ENCODE measurements at regions not wholly inside any gene's neighbourhood (a gene's known extent, or its start where the extent isn't known, plus 50 kb on each side); places are given as distances from the start of the nearest gene placed in this dataset.

DNA sequence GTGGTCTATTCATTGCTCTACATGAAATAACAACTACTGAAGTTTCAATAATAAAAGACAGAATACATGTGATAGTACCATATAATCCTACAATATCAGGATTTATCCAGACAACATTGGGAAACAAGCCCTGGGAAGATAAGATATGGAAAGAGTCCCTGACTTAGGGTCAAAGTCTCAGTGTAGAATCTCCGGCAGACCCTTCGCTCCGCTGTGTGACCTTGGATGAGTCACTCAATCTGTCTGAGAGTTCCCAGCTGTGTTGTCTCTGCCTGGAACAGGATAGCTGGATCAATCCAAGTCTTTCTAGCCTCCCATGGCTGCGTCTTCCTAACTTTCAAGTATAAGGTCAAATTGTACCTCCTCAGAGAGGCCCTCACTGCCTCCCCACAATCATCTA lies 335.9 kb downstream of the TMEM114 start:
- H3K9me3 ChIP-seq = no peaks in the 10 kb centered on the region
- H3K4me3 ChIP-seq = no peak overlapping the region
- H3K27me3 ChIP-seq (ENCODE audit: low read depth) = no peaks in the 10 kb centered on the region
- ATAC-seq = no peak
- TF ChIP-seq, protein P1, sequence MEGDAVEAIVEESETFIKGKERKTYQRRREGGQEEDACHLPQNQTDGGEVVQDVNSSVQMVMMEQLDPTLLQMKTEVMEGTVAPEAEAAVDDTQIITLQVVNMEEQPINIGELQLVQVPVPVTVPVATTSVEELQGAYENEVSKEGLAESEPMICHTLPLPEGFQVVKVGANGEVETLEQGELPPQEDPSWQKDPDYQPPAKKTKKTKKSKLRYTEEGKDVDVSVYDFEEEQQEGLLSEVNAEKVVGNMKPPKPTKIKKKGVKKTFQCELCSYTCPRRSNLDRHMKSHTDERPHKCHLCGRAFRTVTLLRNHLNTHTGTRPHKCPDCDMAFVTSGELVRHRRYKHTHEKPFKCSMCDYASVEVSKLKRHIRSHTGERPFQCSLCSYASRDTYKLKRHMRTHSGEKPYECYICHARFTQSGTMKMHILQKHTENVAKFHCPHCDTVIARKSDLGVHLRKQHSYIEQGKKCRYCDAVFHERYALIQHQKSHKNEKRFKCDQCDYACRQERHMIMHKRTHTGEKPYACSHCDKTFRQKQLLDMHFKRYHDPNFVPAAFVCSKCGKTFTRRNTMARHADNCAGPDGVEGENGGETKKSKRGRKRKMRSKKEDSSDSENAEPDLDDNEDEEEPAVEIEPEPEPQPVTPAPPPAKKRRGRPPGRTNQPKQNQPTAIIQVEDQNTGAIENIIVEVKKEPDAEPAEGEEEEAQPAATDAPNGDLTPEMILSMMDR (IDR thresholded peaks at IDR 0.05) = no peak
- no peaks in the 10 kb centered on the region for H3K36me3 ChIP-seq
- intact Hi-C loops (cut with DNase I) = no loop called here
- no peak for DNase-seq
- no peak overlapping the region for H3K27ac ChIP-seq
- no peaks in the 10 kb centered on the region for H3K4me1 ChIP-seq

DNA sequence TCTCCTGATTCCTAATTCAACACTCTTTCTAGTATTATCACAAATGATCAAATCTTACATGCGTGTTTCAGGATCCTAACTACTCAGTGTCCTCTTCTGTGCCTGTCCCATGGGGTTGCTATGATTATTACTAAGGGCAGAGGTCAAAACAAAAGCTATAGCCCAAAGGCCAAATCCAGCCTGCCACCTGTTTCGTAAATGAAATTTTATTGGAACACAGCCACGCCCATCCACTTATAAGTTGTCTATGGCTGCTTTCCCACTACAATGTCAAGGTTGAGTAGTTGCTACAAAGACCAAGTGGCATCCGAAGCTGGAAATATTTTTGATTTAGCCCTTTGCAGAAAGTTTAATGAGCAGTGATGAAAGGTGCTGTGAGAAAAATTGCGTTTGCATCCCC lies 336.6 kb downstream of the TMEM114 start:
- no peaks in the 10 kb centered on the region for H3K4me1 ChIP-seq
- H3K9me3 ChIP-seq = no peaks in the 10 kb centered on the region
- TF ChIP-seq, protein P1 (IDR thresholded peaks at IDR 0.05) = no peak
- intact Hi-C loops (cut with DNase I) = no loop called here
- no peaks in the 10 kb centered on the region for H3K27me3 ChIP-seq (ENCODE audit: low read depth)
- ATAC-seq = no peak
- H3K36me3 ChIP-seq = no peaks in the 10 kb centered on the region
- DNase-seq = no peak
- no peak overlapping the region for H3K27ac ChIP-seq
- no peak overlapping the region for H3K4me3 ChIP-seq

- H3K27me3 ChIP-seq (ENCODE audit: low read depth) = no peaks in the 10 kb centered on the region
- intact Hi-C loops (cut with DNase I) = no loop called here
- H3K27ac ChIP-seq = no peak overlapping the region
- H3K4me1 ChIP-seq = no peaks in the 10 kb centered on the region
- ATAC-seq = no peak
- DNase-seq = no peak
- TF ChIP-seq, protein P1 (IDR thresholded peaks at IDR 0.05) = no peak
- no peaks in the 10 kb centered on the region for H3K9me3 ChIP-seq
- no peak overlapping the region for H3K4me3 ChIP-seq
- no peaks in the 10 kb centered on the region for H3K36me3 ChIP-seq
Measured at GRCh38 chr16:8251727-8252126, 338.6 kb downstream of the TMEM114 start.

GRCh38 chr16:8251298-8251697 lies 339.0 kb downstream of the TMEM114 start:
- no peaks in the 10 kb centered on the region for H3K36me3 ChIP-seq
- DNase-seq = no peak
- H3K4me3 ChIP-seq = no peak overlapping the region
- no peak for ATAC-seq
- no peaks in the 10 kb centered on the region for H3K9me3 ChIP-seq
- no peak overlapping the region for H3K27ac ChIP-seq
- TF ChIP-seq, protein P1 (IDR thresholded peaks at IDR 0.05) = no peak
- no peaks in the 10 kb centered on the region for H3K27me3 ChIP-seq (ENCODE audit: low read depth)
- intact Hi-C loops (cut with DNase I) = no loop called here
- no peaks in the 10 kb centered on the region for H3K4me1 ChIP-seq

DNA sequence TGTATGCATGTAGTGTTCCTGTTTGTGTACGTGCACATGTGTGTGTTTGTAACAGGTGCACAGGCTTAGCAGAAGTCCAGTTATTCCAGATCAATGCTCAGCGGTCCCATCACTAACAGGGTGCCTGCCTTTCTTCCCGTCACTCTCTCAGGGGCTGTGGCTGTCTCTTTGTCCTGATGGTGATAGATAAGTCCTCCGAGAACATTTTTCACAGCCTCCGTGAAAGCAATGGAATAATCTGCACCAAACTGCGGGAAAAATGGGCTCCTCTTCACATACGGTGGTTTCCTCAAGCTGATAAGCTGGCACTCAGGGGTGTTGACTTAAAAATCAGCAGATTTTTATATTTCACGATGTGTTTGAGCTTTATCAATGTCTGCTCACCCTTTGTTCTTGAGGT lies 342.3 kb downstream of the TMEM114 start:
- H3K27ac ChIP-seq = no peak overlapping the region
- intact Hi-C loops (cut with DNase I) = no loop called here
- no peaks in the 10 kb centered on the region for H3K36me3 ChIP-seq
- DNase-seq = no peak
- no peak for ATAC-seq
- H3K4me3 ChIP-seq = no peak overlapping the region
- no peaks in the 10 kb centered on the region for H3K27me3 ChIP-seq (ENCODE audit: low read depth)
- no peaks in the 10 kb centered on the region for H3K9me3 ChIP-seq
- TF ChIP-seq, protein P1 (IDR thresholded peaks at IDR 0.05) = no peak
- no peaks in the 10 kb centered on the region for H3K4me1 ChIP-seq

GRCh38 chr16:8243981-8244380 lies 346.3 kb downstream of the TMEM114 start:
- H3K9me3 ChIP-seq = no peaks in the 10 kb centered on the region
- TF ChIP-seq, protein P1 (IDR thresholded peaks at IDR 0.05) = no peak
- intact Hi-C loops (cut with DNase I) = no loop called here
- no peaks in the 10 kb centered on the region for H3K27me3 ChIP-seq (ENCODE audit: low read depth)
- H3K4me3 ChIP-seq = no peak overlapping the region
- H3K4me1 ChIP-seq = no peaks in the 10 kb centered on the region
- DNase-seq = no peak
- ATAC-seq = no peak
- H3K36me3 ChIP-seq = no peaks in the 10 kb centered on the region
- no peak overlapping the region for H3K27ac ChIP-seq
